Neural progenitor cell (in vitro differentiated cells): ENCODE measurements at regions not wholly inside any gene's neighbourhood (a gene's known extent, or its start where the extent isn't known, plus 50 kb on each side); places are given as distances from the start of the nearest gene placed in this dataset.

ENCODE experiments used
- DNase-seq: peaks from one replicate; pipeline ENCODE4 v3.0.0-alpha.2; 2016; ENCODE audit warnings: low spot score
- H2AFZ ChIP-seq: fragments of 200-600 bp; sonication (generic); replicated peaks from 2 replicates; pipeline ENCODE4 v1.6.1; 2016; ENCODE audit warnings: antibody characterized with exemption
- H3F3A ChIP-seq: fragments of 200-600 bp; sonication (generic); 2 replicates; pipeline ENCODE4 v1.6.1; 2016; ENCODE audit warnings: antibody characterized with exemption, low read depth
- H3K27ac ChIP-seq: fragments of 200-600 bp; sonication (generic); 2 replicates; pipeline ENCODE4 v1.5.1; 2016; ENCODE audit warnings: mild to moderate bottlenecking
- H3K27me3 ChIP-seq: fragments of 200-600 bp; sonication (generic); 2 replicates; pipeline ENCODE4 v1.6.1; 2016; ENCODE audit warnings: mild to moderate bottlenecking, moderate library complexity
- H3K36me3 ChIP-seq: fragments of 200-600 bp; sonication (generic); 2 replicates; pipeline ENCODE4 v1.5.1; 2016
- H3K4me1 ChIP-seq: fragments of 200-600 bp; sonication (generic); 2 replicates; pipeline ENCODE4 v1.6.1; 2016; ENCODE audit warnings: mixed run types
- H3K4me2 ChIP-seq: fragments of 200-600 bp; sonication (generic); 2 replicates; pipeline ENCODE4 v1.6.1; 2016
- H3K4me3 ChIP-seq: fragments of 200-600 bp; sonication (generic); 2 replicates; pipeline ENCODE4 v1.5.1; 2016
- H3K79me2 ChIP-seq: fragments of 200-600 bp; sonication (generic); 2 replicates; pipeline ENCODE4 v1.6.1; 2016; ENCODE audit warnings: low read depth
- H3K9ac ChIP-seq: fragments of 200-600 bp; sonication (generic); 2 replicates; pipeline ENCODE4 v1.6.1; 2016
- H3K9me3 ChIP-seq: fragments of 200-600 bp; sonication (generic); 2 replicates; pipeline ENCODE4 v1.5.1; 2016; ENCODE audit warnings: low read depth
- H4K20me1 ChIP-seq: fragments of 200-600 bp; sonication (generic); 2 replicates; pipeline ENCODE4 v1.6.1; 2016; ENCODE audit warnings: low read depth
- H3K27ac Mint-ChIP-seq: 3 replicates; pipeline ENCODE4 v1.8.0; 2021; ENCODE audit warnings: mixed read lengths
- H3K27me3 Mint-ChIP-seq: 2 replicates; pipeline ENCODE4 v1.8.0; 2022; ENCODE audit warnings: low read depth, mild to moderate bottlenecking, inconsistent platforms, moderate library complexity, mixed read lengths; ENCODE audit not compliant: insufficient read depth
- H3K36me3 Mint-ChIP-seq: 3 replicates; pipeline ENCODE4 v1.8.0; 2021; ENCODE audit warnings: mixed read lengths
- H3K4me1 Mint-ChIP-seq: 3 replicates; pipeline ENCODE4 v1.8.0; 2021; ENCODE audit warnings: mixed read lengths
- H3K4me3 Mint-ChIP-seq: 3 replicates; pipeline ENCODE4 v1.8.0; 2021; ENCODE audit warnings: mild to moderate bottlenecking, moderate library complexity, mixed read lengths
- H3K9me3 Mint-ChIP-seq: 3 replicates; pipeline ENCODE4 v1.8.0; 2020; ENCODE audit warnings: mixed read lengths
- CTCF ChIP-seq: fragments of 200-600 bp; sonication (generic); IDR thresholded peaks from 2 replicates; pipeline ENCODE4 v1.5.1; 2017; ENCODE audit warnings: antibody characterized with exemption, mild to moderate bottlenecking
- EZH2 ChIP-seq: fragments of 200-600 bp; sonication (generic); IDR thresholded peaks from 2 replicates; pipeline ENCODE4 v1.6.1; 2017; ENCODE audit warnings: antibody characterized with exemption, mild to moderate bottlenecking, moderate library complexity
- EZH2phosphoT487 ChIP-seq: fragments of 200-600 bp; sonication (generic); IDR thresholded peaks from 2 replicates; pipeline ENCODE4 v1.6.1; 2017; ENCODE audit warnings: antibody characterized with exemption

- no peak overlapping the region for H3K9ac ChIP-seq
- H3K79me2 ChIP-seq = no peaks in the 10 kb centered on the region
- peaks cover 5% of the 10 kb centered on the region for H3K36me3 ChIP-seq
- H3K4me1 ChIP-seq = peaks cover 35% of the 10 kb centered on the region
- H3K27me3 Mint-ChIP-seq = peaks cover 5% of the 10 kb centered on the region
- peak; percentile 42 for TF ChIP-seq EZH2phosphoT487
- no peak for TF ChIP-seq CTCF
- TF ChIP-seq EZH2 = no peak
- H3K4me2 ChIP-seq = peak overlapping the region; percentile 70
- no peak overlapping the region for H3K4me3 ChIP-seq
- H3K9me3 Mint-ChIP-seq = peaks cover 24% of the 10 kb centered on the region
- H2AFZ ChIP-seq = no peak overlapping the region
- H3K27me3 ChIP-seq = no peaks in the 10 kb centered on the region
- peaks cover 28% of the 10 kb centered on the region for H3F3A ChIP-seq
- peak overlapping the region; percentile 91 for H3K27ac Mint-ChIP-seq
- H4K20me1 ChIP-seq = no peaks in the 10 kb centered on the region
- peak; percentile 79 for DNase-seq
- H3K9me3 ChIP-seq = no peaks in the 10 kb centered on the region
- H3K36me3 Mint-ChIP-seq = peaks cover 4% of the 10 kb centered on the region
- peak overlapping the region; percentile 41 for H3K27ac ChIP-seq
- H3K4me3 Mint-ChIP-seq = peak overlapping the region; percentile 51
- peaks cover 42% of the 10 kb centered on the region for H3K4me1 Mint-ChIP-seq
These were observed 308.2 kb downstream of the ZNF608 start for GRCh38 chr5:124438026-124438902.

- peaks cover 5% of the 10 kb centered on the region for H3K27me3 Mint-ChIP-seq
- peaks cover 4% of the 10 kb centered on the region for H3K36me3 Mint-ChIP-seq
- H3K9me3 Mint-ChIP-seq = peaks cover 26% of the 10 kb centered on the region
- TF ChIP-seq EZH2phosphoT487 (no peak), EZH2 (no peak), CTCF (no peak)
- no peaks in the 10 kb centered on the region for H3K9me3 ChIP-seq
- DNase-seq = no peak
- no peaks in the 10 kb centered on the region for H3K79me2 ChIP-seq
- H3K4me1 ChIP-seq = peaks cover 26% of the 10 kb centered on the region
- H3K4me2 ChIP-seq = no peak overlapping the region
- H3K4me3 Mint-ChIP-seq = no peak overlapping the region
- no peaks in the 10 kb centered on the region for H4K20me1 ChIP-seq
- no peak overlapping the region for H3K9ac ChIP-seq
- no peaks in the 10 kb centered on the region for H3K27me3 ChIP-seq
- no peak overlapping the region for H2AFZ ChIP-seq
- peaks cover 22% of the 10 kb centered on the region for H3F3A ChIP-seq
- peaks cover 30% of the 10 kb centered on the region for H3K4me1 Mint-ChIP-seq
- no peak overlapping the region for H3K27ac ChIP-seq
- no peak overlapping the region for H3K4me3 ChIP-seq
- no peak overlapping the region for H3K27ac Mint-ChIP-seq
- peaks cover 5% of the 10 kb centered on the region for H3K36me3 ChIP-seq
These were observed 310.1 kb downstream of the ZNF608 start for GRCh38 chr5:124436294-124436693.

GRCh38 chr5:124433170-124433569 is 313.3 kb downstream of the ZNF608 start:
- H3K9me3 Mint-ChIP-seq = peaks cover 42% of the 10 kb centered on the region

More at GRCh38 chr5:124433170-124433569, 313.3 kb downstream of the ZNF608 start:
- Histone ChIP-seq H3K4me2 (no peak overlapping the region), H3F3A (peaks cover 7% of the 10 kb centered on the region), H3K9ac (no peak overlapping the region), H3K4me3 (no peak overlapping the region), H3K27ac (no peak overlapping the region), H3K4me1 (peaks cover 9% of the 10 kb centered on the region), H3K9me3 (no peaks in the 10 kb centered on the region), H4K20me1 (no peaks in the 10 kb centered on the region), H3K27me3 (no peaks in the 10 kb centered on the region), H3K36me3 (peaks cover 5% of the 10 kb centered on the region), H2AFZ (no peak overlapping the region), H3K79me2 (no peaks in the 10 kb centered on the region)
- Mint-ChIP-seq H3K36me3 (peaks cover 6% of the 10 kb centered on the region), H3K27me3 (peaks cover 7% of the 10 kb centered on the region), H3K4me1 (peaks cover 12% of the 10 kb centered on the region), H3K4me3 (no peak overlapping the region), H3K27ac (no peak overlapping the region)
- DNase-seq = no peak
- TF ChIP-seq EZH2phosphoT487 (no peak), EZH2 (no peak), CTCF (no peak)
